ENCODE measurements at regions not wholly inside any gene's neighbourhood (a gene's known extent, or its start where the extent isn't known, plus 50 kb on each side); places are given as distances from the start of the nearest gene placed in this dataset.

DNA sequence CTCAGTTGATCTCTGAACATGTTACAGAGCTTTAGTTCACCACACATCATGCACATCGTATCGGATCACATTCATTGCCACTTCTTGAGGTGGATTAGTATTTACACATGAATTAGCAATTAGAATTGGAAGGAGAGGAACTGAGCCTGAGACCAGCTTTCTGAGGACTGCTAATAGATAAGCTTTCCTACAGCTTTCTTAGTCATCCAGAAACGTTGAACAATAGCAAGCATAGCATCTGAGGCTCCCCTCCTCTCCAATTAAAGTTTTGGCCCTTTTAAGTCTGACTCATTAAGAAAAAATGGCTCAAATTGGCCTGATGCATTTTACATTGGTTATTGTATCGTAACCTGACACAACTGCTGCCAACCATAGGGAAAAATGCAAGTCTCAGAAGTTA is 1130.4 kb downstream of the CDH8 start:
- TF ChIP-seq, protein P1, sequence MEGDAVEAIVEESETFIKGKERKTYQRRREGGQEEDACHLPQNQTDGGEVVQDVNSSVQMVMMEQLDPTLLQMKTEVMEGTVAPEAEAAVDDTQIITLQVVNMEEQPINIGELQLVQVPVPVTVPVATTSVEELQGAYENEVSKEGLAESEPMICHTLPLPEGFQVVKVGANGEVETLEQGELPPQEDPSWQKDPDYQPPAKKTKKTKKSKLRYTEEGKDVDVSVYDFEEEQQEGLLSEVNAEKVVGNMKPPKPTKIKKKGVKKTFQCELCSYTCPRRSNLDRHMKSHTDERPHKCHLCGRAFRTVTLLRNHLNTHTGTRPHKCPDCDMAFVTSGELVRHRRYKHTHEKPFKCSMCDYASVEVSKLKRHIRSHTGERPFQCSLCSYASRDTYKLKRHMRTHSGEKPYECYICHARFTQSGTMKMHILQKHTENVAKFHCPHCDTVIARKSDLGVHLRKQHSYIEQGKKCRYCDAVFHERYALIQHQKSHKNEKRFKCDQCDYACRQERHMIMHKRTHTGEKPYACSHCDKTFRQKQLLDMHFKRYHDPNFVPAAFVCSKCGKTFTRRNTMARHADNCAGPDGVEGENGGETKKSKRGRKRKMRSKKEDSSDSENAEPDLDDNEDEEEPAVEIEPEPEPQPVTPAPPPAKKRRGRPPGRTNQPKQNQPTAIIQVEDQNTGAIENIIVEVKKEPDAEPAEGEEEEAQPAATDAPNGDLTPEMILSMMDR (conservative IDR thresholded peaks at IDR 0.05; ENCODE audit: low read depth in 2 of 2): no peak
- TF ChIP-seq JUNB (IDR thresholded peaks at IDR 0.05; ENCODE audit: unreplicated experiment): no peak
- no peak for TF ChIP-seq EZH2 (IDR thresholded peaks at IDR 0.05; ENCODE audit: low read depth, unreplicated experiment)
- no peak for TF ChIP-seq CREB1 (CRISPR knock-in tag; IDR thresholded peaks at IDR 0.05; ENCODE audit: low read depth)
- TF ChIP-seq, protein P2, sequence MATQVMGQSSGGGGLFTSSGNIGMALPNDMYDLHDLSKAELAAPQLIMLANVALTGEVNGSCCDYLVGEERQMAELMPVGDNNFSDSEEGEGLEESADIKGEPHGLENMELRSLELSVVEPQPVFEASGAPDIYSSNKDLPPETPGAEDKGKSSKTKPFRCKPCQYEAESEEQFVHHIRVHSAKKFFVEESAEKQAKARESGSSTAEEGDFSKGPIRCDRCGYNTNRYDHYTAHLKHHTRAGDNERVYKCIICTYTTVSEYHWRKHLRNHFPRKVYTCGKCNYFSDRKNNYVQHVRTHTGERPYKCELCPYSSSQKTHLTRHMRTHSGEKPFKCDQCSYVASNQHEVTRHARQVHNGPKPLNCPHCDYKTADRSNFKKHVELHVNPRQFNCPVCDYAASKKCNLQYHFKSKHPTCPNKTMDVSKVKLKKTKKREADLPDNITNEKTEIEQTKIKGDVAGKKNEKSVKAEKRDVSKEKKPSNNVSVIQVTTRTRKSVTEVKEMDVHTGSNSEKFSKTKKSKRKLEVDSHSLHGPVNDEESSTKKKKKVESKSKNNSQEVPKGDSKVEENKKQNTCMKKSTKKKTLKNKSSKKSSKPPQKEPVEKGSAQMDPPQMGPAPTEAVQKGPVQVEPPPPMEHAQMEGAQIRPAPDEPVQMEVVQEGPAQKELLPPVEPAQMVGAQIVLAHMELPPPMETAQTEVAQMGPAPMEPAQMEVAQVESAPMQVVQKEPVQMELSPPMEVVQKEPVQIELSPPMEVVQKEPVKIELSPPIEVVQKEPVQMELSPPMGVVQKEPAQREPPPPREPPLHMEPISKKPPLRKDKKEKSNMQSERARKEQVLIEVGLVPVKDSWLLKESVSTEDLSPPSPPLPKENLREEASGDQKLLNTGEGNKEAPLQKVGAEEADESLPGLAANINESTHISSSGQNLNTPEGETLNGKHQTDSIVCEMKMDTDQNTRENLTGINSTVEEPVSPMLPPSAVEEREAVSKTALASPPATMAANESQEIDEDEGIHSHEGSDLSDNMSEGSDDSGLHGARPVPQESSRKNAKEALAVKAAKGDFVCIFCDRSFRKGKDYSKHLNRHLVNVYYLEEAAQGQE (IDR thresholded peaks at IDR 0.05; ENCODE audit: unreplicated experiment): no peak
- TF ChIP-seq, protein P3, sequence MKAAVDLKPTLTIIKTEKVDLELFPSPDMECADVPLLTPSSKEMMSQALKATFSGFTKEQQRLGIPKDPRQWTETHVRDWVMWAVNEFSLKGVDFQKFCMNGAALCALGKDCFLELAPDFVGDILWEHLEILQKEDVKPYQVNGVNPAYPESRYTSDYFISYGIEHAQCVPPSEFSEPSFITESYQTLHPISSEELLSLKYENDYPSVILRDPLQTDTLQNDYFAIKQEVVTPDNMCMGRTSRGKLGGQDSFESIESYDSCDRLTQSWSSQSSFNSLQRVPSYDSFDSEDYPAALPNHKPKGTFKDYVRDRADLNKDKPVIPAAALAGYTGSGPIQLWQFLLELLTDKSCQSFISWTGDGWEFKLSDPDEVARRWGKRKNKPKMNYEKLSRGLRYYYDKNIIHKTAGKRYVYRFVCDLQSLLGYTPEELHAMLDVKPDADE (IDR thresholded peaks at IDR 0.05): no peak
- no peak for TF ChIP-seq NANOG (IDR thresholded peaks at IDR 0.05; ENCODE audit: borderline replicate concordance)
